Cerebellar nuclear complex (tissue), 1 donor: ENCODE measurements at regions not wholly inside any gene's neighbourhood (a gene's known extent, or its start where the extent isn't known, plus 50 kb on each side); places are given as distances from the start of the nearest gene placed in this dataset.

Experiments
- DNase-seq, 2 experiments: peaks; one replicate each; lab custom pipeline; 2025; lab: John Stamatoyannopoulos, UW

- DNase-seq: no peak
Observed at GRCh38 chr7:9981742-9982349, 991.8 kb upstream of the PHF14 start.

GRCh38 chr7:9983048-9983447 lies 990.6 kb upstream of the PHF14 start:
- no peak for DNase-seq

- DNase-seq: no peak
Observed at GRCh38 chr7:10015687-10016086, 958.0 kb upstream of the PHF14 start.

GRCh38 chr7:10022480-10022879 lies 951.2 kb upstream of the PHF14 start:
- no peak for DNase-seq

- DNase-seq: no peak
Observed at GRCh38 chr7:10022957-10023356, 950.7 kb upstream of the PHF14 start.

GRCh38 chr7:10034843-10035556 lies 938.7 kb upstream of the PHF14 start:
- no peak for DNase-seq

GRCh38 chr7:10036693-10037092 lies 937.0 kb upstream of the PHF14 start:
- DNase-seq: no peak

GRCh38 chr7:10038351-10038750 lies 935.3 kb upstream of the PHF14 start:
- no peak for DNase-seq

- no peak for DNase-seq
Observed at GRCh38 chr7:10040674-10041073, 933.0 kb upstream of the PHF14 start.

- DNase-seq: no peak
Observed at GRCh38 chr7:10070899-10071298, 902.8 kb upstream of the PHF14 start.

GRCh38 chr7:10075866-10076265 lies 897.8 kb upstream of the PHF14 start:
- DNase-seq: no peak

GRCh38 chr7:10076660-10077300 lies 896.9 kb upstream of the PHF14 start:
- no peak for DNase-seq

- no peak for DNase-seq
Observed at GRCh38 chr7:10079572-10079971, 894.1 kb upstream of the PHF14 start.

- DNase-seq: no peak
Observed at GRCh38 chr7:10082896-10083295, 890.8 kb upstream of the PHF14 start.

GRCh38 chr7:10083766-10084165 lies 889.9 kb upstream of the PHF14 start:
- DNase-seq: no peak

GRCh38 chr7:10085231-10085630 lies 888.4 kb upstream of the PHF14 start:
- no peak for DNase-seq

- no peak for DNase-seq
Observed at GRCh38 chr7:10100572-10100971, 873.1 kb upstream of the PHF14 start.

GRCh38 chr7:10101351-10101750 lies 872.3 kb upstream of the PHF14 start:
- DNase-seq: no peak

- DNase-seq: no peak
Observed at GRCh38 chr7:10104292-10104691, 869.4 kb upstream of the PHF14 start.

- DNase-seq: no peak
Observed at GRCh38 chr7:10106609-10107008, 867.1 kb upstream of the PHF14 start.

GRCh38 chr7:10116511-10116910 lies 857.2 kb upstream of the PHF14 start:
- DNase-seq: no peak

- DNase-seq: no peak
Observed at GRCh38 chr7:10117815-10118214, 855.9 kb upstream of the PHF14 start.

GRCh38 chr7:10120936-10121335 lies 852.7 kb upstream of the PHF14 start:
- no peak for DNase-seq
